Activated CD8-positive, alpha-beta memory T cell treated with anti-CD3 and anti-CD28 coated beads, Interleukin-2, amount 50 U/mL, for 4 hours (primary cell): ENCODE measurements at regions not wholly inside any gene's neighbourhood (a gene's known extent, or its start where the extent isn't known, plus 50 kb on each side); places are given as distances from the start of the nearest gene placed in this dataset.
"Not testable (repeated sequence)": the region's sequence is repeated elsewhere in the genome, so short reads cannot be mapped to it uniquely, and the experiment has no call there.

Experiments
- DNase-seq: peaks from one replicate; pipeline ENCODE4 v3.0.0-alpha.2; 2020

DNA sequence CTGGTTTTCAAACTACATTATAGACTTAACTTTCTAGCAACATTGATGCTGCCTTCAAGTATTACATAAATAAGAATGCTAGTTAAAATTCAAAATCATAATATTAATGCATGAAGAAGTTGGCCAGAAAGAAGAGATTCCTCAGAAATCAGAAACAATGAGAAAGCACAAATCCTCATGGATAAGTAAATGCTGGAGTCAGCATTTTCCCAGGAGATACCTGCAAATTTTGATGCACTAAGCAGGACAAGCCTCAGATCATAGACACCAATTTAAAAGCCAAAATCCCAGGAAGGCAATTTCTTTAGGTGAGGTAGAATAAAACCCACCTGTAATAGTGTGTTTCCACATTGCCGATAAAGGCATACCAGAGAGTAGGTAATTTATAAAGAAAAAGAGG lies 305.2 kb upstream of the TBX18 start:
- DNase-seq, result no peak

DNA sequence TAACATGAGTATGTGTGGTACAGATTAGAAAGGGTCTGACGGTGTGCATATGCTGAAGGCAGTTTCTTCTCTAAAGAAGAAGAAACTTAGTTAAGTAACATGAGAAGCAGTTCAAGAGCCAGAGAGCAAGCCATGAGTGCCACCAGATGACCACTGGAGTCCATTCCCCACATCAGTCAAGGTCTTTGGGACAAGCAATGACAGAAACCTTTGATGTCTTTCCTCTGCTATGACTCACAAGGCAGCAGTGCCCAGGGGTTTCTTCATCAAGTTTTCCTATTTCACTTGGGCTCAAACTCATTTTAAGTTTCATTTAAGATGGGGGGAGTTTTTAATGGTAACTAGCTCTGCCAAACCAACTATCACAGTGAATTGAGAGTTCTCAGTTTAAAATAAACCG lies 303.8 kb upstream of the TBX18 start:
- DNase-seq, result no peak

DNA sequence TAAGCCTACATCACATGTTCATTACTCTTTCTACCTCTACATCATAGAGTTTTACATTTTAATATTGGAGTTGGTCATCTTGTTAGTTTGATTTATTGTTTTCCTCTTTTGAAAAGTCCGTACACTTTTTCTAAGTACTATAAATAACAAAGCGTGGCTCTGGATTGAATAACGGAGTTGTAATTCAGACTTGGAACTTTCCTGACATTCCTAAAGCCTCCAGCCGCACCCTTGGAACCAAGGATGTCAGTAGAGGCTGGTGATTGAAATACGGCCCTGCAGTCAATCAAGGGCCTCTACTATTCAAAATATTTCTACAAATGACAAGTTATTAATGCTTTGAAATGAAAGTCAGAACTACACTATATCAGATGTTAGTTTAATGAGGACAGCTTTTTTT lies 301.9 kb upstream of the TBX18 start:
- DNase-seq, result no peak

DNA sequence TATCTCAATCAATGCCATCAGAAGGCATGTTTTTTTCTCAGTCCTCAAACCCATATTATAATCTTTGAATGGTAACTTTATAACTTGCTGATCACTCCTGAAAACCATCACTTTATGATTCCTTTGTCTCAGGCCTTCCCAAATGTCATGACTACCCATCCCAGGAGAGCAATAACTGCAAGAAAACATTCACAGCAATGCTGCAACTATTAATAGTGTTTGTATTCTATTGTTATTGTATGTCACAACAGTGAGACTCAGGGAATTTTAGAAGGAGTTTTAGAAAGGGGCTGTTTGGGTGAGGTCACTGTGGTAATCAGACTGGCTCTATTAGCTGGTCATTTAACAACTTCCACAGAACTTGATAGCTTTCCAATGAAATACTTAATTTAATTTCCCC lies 301.4 kb upstream of the TBX18 start:
- no peak for DNase-seq

DNA sequence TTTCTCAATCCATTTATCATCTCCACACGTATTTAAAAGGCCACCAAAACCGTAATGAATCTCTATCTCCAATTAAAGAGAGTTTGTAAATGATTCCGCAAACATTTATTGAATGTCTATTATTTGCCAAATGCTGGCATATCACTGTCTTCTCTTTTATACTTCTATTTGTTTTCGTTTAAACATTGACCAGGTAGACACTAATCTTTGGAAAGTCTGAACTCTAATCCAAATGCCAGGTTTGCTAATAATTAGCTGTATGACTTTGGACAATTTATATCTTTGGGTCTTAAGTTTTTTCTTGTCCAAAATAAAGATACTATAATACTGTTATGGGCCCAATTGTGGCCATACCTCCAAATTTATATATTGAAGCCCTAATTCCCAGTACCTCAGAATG lies 299.2 kb upstream of the TBX18 start:
- no peak for DNase-seq

DNA sequence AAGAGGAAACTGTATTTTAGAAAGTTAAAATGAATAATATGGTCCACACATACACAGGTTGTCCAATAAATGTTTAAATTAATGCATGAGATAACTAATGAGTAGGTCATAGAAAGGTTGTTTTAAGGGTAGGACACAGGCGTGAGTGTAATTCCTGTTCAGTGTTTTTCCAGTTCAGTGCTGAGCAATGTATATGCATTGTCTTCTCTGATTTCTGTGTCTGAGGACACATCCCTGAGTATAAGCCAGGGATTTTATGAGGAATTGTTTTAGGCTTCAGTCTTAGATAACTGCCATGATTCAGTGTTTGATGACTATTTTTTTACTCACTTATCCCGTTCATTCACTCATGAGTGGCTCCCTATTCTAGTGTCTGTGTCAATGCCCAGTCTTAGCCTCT lies 298.5 kb upstream of the TBX18 start:
- no peak for DNase-seq

DNA sequence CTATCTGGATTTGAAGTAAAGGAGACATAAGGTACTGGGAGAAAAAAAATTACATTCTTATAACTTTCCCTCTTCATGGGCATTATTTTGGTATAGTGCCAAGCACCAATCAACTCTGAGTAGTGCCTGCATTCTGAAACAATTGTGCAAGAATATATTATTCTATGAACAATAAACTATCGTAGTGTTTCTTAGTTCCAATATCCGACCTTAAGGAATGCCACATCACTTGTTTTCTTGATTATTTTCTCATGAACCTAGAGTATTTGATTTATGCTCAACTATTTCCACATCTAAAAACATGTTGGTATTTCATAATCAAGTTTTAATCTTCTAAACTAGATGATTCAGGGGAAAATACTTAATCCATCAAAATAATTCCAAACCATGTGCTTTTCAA lies 294.4 kb upstream of the TBX18 start:
- no peak for DNase-seq

DNA sequence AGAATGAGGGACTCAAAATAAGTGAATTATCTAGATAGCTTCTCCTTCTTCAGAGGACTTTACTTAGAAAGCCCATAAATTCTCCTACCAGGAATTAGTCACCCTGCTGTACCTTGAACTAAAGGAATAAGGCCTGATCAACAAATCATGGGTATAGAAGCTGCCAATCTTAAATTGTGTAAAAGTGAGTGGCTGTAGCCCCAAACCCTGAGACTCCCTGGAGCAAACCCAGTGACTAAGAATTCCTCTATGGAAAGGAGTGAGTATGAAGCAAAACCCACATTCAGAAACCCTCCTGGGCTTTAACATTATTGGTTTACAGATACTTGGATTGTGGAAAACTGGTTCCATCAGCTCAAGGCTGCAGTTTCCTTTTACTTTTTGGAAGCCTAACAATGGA lies 285.8 kb upstream of the TBX18 start:
- DNase-seq, result no peak

DNA sequence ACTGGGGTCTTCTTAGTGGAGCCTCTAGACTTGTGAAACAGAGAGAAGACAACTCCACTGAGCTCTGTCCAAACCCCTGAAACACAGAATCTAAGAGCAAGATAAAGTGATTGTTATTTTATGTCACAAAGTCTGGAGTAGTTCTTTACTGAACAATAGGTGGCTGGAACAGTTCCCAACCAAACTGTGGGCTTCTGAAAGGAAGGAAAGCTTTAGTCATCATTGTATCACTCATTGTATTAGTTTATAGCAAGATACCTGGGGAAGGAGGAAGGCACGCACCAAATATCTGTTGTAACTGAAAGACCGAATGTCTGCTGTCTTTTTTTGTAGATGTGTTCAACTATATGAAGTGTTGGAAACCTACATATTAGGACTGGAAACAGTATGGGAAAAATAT lies 284.9 kb upstream of the TBX18 start:
- DNase-seq, result no peak

DNA sequence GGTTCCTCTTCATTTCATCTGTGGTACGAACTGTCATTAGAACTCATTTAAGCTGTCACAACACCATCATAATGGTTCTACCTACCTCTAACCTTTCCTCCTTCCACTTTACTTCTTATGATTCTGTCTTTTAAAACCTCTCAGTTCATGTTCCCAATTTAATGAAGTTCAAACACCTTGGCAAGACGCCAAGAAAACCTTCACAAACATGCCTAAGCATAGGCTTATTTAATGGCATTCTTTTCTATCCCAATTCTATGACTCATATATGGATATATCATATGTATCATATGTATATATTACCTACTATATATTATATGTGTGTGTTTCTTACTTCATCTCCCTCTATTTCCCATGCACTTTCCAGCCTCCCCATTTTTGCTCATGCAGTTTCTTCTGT lies 283.4 kb upstream of the TBX18 start:
- DNase-seq, result no peak

DNA sequence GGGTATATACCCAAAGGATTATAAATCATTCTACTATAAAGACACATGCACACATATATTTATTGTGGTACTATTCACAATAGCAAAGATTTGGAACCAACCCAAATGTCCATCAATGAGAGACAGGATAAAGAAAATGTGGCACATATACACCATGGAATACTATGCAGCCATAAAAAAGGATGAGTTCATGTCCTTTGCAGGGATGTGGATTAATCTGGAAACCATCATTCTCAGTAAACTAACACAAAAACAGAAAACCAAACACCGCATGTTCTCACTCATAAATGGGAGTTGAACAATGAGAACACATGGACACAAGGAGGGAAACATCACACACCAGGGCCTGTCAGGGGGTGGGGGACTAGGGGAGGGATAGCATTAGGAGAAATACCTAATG lies 281.4 kb upstream of the TBX18 start:
- DNase-seq, result not testable (repeated sequence)

DNA sequence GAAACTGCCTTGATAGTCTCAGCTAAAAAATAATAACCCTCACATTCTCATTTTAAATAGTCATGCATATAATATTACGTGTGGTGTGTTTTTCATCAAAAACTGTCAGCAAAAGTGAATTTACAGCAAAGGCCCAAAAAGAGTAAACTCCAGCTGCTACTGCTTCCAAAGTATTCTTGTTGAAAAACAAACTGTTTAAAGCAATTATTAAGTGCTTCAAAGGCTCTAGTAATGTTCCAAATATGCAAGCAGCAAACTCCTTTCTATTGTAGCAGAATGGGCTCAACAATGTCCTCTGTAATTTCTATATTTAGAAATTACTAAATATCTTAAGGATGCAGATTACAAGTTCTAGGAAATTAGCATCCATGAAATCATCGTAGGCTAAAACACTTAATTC lies 280.0 kb upstream of the TBX18 start:
- no peak for DNase-seq

DNA sequence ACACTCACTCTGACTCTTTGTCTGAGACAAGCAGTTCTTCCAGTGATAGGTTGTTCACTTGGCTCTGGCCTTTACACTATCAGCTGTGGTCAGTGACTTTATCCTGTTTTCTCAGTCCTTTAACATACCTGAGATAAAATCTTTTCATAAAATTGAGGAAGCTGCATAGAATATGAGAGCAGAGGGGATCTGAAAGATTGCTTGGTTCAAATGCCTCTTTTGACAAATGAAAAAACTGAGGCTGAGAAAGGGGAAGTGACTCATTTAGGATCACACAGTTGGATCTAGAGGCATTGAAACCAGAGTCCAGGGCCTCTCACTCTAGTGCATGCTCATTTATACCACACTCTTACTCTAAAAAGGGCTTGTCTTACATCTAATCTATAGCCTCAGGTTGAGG lies 277.0 kb upstream of the TBX18 start:
- DNase-seq, result no peak

DNA sequence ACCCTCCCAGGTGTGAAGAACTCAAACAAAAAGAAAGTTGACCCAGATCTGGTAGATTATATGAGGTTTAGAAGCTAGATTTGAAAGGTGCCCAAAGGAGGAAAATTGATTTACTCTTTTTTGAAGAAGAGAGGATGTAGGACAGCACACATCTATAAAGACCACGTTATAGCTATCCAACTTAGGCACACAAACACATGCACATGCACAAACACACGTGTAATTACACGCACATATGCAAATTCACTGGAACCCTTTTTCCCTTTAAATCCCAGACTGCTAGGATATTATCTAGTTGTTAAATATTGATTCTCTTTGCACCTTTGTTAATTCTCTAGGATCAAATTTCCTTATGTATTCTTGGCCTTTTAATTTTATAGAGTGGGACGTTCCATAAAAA lies 272.8 kb upstream of the TBX18 start:
- no peak for DNase-seq

DNA sequence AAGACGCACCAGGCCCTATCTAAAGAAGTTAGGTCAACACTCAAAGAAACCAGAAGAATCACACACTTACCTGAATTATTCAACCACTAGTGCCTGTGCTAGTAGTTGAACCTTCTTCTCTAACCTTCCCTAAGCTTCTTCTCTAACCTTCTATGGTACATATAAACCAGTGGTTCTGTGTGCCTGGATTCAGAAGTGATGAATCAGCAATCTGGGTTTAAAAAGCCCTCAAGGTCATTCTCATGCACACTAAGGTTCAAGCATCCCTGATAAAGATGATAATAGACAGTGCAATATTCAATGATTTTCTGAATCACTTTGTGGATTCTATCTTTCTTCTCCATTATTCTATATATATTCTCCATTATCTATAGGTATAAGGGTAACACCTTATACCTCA lies 271.4 kb upstream of the TBX18 start:
- DNase-seq, result no peak

DNA sequence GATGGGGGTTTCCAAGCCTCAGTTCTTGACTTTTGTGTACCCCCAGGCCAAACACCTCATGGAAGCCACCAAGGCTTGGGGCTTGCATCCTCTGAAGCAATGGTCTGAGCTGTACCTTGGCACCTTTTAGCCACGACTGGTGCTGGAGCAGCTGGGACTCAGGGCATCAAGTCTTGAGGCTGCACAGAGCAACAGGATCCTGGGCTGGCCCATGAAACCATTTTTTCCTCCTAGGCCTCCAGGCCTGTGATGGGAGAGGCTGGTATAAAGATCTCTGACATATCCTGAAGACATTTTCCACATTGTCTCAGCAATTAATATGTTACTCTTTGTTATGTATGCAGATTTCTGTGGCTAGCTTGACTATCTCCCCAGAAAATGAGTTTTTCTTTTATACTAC lies 269.1 kb upstream of the TBX18 start:
- no peak for DNase-seq

DNA sequence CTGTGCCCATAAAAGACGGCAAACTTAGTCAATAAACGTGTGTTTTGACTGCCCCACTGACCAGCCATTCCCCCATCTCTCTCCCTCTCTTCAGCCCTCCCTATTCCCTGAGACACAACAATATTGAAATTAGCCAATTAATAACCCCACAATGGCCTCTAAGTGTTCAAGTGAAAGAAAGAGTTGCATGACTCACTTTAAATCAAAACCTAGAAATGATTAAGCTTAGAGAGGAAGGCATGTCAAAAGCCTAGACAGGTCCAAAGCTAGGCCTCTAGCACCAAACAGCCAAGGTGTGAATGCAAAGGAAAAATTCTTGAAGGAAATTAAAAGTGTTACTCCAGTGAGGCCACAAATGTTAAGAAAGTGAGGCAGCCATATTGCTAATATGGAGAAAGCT lies 261.6 kb upstream of the TBX18 start:
- DNase-seq, result no peak

DNA sequence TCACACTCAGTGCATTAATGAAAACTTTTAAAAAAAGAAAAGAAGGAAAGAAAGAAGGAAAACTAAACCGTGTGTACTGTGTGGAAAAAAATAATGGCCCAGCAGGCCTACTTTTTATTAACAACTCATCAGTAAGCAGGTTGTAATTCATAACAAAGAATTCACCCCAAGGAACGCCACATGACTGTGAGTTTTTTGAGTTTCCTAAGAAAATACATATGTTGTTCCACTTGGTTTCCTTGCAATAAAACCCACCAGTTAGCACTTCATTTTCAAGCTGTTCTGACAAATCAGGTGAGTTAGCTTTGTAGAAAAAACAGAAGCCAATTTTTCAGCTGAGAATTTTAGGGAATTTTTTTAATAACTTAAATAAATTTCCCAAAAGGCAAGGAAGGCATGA lies 259.3 kb upstream of the TBX18 start:
- DNase-seq, result no peak

DNA sequence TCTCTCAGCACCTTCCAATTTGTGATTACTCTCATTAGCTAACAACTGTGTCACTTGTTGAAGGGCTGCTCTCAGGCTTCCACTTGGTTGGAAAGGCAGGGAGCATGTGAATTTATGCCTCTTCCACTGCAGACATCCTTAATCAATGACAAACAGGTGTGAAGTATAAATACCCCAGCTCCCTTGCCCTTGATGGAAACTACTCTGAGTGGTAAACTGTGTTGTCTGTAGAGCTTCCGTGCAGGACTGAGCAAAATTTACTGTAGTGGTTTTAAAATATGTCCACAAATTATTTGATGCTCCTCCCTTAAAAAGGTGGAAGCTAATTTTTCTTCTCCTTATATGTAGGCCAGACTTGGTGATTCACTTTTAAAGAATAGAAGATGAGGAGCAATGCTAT lies 253.0 kb upstream of the TBX18 start:
- DNase-seq, result no peak

DNA sequence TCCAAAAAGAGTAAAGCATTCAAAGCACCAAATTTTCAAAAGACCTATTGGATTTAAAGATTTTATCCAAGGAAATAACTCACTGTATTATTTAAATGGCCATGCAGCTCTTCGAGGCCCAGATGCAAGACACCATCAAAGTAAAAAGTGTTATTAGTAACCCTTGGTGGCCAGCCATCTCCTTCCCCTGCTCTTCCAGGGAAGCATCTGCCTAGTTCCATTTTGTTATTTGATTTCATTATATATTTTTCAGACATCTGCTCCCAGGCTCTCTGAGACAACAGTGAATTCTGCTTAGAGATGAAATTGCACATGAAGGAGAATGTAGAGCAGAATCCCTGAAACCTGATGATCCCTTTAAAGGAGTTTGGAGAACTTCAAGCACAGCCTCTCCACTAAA lies 252.3 kb upstream of the TBX18 start:
- no peak for DNase-seq

DNA sequence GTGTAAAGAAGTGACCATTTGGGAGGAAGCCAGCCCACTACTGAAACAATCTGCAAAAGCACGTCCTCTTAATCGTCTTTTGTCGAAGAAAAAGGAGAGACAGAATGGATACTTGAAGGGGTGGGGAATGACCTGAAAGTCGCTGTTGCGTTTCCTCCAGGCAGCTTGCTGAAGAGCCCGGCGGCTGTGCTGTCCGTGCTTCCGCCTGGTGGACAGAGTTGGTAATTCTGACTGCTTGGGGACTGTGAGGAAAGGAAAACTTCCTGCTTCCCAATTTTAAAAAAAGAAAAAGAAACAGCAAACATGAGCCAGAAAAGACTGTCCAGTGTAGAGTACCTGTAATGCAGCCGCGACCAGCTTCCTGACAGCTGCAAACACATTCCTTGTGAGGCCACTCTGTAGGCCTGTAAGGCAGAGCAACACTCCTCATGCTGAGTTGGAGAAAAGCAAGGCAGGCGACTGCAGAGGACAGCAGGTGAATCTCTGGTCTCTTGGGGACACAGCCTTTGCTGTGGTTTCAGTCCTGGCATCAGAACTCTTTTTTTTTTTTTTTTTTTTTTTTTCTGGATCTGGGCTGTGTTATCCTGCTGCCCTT lies 251.1 kb upstream of the TBX18 start:
- DNase-seq, result no peak

DNA sequence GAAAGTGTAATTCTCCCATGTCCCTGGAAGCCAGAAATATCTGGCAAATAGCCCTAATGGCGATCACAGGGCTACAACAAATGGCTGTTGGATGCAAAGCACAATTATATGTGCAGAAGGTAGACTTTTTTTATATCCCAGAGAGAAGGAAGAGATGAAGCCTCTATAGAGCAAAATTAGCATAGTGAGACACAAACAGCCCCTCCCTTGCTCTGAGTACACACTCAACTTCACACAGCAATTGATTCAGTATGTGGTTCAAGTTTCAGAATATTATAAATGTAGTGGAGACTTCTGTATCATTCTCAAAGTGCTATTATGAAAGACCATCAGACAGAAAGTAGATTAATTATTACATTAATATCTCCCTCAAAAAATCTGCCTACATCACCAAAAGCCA lies 246.5 kb upstream of the TBX18 start:
- no peak for DNase-seq

DNA sequence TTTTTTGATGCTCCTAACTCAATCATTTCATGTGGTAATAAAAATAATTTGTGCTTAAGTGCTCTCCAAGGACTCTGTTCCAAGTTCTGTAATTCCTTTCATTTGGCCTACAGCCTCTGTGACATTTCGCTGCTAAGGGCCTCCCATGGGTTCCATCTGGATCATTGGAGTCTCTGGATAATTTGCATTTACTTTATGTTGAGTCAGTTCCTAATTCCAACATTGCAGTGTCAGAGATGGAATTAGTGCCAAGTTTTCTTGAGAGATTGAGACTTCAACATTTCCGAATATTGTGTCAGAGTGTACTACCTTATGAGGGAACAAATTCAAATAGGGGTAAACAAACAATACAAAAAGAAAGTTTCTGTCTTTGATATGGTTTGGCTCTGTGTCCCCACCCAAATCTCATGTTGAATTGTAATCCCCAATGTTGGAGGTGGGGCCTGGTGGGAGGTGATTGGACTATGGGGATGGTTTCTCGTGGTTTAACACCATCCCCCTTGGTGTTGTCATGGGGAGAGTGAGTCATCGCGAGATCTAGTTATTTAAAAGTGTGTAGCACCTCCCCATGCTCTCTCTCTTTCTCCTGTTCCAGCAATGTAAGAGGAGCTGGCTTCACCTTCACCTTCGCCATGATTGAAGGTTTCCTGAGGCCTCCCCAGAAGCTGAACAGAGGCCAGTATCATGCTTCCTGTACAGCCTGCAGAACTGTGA lies 244.1 kb upstream of the TBX18 start:
- no peak for DNase-seq

DNA sequence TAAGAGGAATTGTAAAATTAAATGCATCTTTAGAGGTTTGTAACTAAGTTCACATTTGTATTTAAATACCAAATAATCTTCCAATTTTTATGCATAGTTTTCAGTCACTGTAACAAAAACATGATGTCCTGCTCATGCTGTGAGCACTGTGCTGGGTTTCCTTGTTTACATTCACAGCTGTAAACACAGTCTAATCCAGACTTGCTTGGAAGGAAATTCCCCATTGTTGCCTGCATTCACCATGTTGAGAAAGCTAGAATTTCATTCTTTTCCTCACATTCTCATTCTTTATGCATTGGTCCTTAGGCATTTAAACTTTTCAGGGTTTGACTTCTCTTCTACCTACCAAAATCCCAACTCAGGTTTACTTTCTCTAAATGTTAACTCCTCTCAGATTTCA lies 242.0 kb upstream of the TBX18 start:
- no peak for DNase-seq

DNA sequence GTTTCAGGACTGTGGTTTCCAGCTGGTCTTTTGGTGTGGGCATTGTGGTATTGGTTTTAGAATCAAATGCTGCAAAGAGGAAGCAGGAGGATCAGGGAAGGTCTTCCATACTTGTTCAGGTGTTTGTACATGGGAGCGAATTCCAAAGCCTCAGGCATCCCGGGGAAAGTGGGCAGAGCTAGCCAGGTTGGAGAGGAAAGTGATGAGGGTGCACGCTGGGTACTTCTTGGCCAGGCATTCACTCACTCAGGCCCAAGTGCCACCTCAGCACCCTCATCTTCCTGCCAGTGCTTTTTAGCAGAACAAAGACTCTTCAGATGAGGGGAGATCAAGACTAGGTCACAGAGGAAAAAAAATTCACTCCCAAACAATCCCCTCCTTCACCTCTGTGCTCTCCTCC lies 241.1 kb upstream of the TBX18 start:
- no peak for DNase-seq
